ENCODE measurements at regions not wholly inside any gene's neighbourhood (a gene's known extent, or its start where the extent isn't known, plus 50 kb on each side); places are given as distances from the start of the nearest gene placed in this dataset.
A peak's percentile ranks its signal among the peaks of the same experiment; 100 is the strongest.
"Not testable (repeated sequence)": the region's sequence is repeated elsewhere in the genome, so short reads cannot be mapped to it uniquely, and the experiment has no call there.

DNA sequence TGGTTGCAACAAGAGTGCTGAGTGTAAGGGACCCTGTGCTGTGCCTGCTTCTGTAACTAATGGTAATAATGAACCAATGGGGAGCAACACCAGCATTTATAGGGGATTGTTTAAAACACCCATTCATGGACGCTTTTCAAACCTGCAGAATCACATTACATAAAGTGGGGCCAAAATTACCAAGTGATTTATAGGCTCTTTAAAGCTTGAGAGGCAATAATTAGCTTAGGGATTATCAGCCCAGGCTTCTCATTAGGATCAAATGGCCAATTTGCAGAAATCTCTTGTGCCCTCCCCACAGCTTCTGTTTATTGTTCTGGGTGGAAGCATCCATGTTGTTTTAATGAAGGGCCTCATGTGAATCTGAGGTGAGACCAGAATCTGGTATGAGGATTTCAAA is 125.5 kb downstream of the ZNF486 start:
- DNase-seq (ENCODE audit: low read depth): not testable (repeated sequence)

DNA sequence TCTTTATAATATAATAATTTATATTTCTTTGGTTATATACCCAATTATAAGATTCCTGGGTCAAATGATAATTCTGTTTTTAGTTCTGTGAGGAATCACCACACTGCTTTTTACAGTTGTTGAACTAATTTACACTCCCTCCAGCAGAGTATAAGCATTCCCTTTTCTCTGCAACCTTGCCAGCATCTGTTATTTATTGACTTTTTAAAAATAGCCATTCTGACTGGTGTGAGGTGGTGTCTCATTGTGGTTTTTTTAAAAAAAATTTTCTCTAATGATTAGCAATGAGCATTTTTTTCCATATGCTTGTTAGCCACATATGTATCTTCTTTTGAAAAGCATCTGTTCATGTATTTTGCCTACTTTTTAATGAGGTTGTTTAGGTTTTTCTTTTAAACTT is 122.2 kb downstream of the ZNF486 start:
- no peak for DNase-seq (ENCODE audit: low read depth)

DNA sequence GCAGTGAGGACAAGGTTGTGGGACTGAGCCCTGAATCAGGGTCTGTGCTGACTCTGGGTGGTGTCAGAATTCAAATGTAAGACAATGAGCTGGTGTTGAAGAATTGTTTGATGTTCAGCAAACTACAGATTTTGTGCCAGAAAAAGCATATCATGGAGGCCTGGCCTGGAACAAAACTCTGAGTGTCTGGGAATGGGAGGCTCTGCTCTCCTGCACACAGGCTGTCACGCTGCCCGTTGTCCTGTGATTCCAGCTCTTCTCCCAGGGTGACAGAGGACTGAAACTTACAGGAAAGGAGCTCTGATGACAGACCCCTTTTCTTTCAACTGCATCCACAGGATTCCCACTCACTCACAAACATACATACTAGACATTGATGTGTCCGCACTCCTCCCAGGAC is 120.1 kb downstream of the ZNF486 start:
- no peak for DNase-seq (ENCODE audit: low read depth)

DNA sequence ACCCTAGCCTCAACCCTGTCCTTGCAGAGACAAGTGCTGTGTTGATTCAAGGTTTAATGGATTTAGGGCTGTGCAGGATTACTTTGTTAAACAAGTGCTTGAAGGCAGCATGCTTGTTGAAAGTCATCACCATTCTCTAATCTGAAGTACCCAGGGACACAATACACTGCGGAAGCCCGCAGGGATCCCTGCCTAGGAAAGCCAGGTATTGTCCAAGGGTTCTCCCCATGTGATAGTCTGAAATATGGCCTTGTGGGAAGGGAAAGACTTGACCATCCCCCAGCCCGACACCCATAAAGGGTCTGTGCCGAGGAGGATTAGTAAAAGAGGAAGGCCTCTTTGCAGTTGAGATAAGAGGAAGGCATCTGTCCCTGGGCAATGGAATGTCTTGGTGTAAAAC is 118.9 kb downstream of the ZNF486 start:
- not testable (repeated sequence) for DNase-seq (ENCODE audit: low read depth)

DNA sequence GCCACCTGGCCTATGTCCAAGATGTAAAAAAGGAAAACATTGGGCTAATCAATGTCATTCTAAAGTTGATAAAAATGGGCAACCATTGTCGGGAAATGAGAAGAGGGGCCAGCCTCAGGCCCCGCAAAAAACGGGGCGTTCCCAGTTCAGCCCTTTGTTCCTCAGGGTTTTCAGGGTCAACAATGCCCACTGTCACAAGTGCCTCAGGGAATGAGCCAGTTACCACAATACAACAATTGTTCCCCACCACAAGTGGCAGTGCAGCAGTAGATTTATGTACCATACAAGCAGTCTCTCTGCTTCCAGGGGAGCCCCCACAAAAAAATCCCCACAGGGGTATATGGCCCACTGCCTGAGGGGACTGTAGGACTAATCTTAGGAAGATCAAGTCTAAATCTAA is 112.5 kb downstream of the ZNF486 start:
- DNase-seq (ENCODE audit: low read depth): no peak

DNA sequence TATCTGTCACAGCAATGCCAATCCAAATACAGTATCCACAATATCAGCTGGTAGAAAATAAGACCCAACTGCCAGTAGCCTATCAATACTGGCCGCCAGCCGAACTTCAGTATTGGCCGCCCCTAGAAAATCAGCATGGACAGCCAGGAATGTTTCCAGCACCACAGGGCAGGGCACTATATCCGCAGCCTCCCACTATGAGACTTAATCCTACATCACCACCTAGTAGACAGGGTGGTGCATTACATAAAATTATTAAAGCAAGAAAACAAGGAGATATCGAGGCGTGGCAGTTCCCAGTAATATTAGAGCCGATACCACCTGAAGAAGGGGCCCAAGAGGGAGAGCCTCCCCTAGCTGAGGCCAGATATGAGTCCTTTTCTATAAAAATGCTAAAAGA is 111.3 kb downstream of the ZNF486 start:
- DNase-seq (ENCODE audit: low read depth): no peak

DNA sequence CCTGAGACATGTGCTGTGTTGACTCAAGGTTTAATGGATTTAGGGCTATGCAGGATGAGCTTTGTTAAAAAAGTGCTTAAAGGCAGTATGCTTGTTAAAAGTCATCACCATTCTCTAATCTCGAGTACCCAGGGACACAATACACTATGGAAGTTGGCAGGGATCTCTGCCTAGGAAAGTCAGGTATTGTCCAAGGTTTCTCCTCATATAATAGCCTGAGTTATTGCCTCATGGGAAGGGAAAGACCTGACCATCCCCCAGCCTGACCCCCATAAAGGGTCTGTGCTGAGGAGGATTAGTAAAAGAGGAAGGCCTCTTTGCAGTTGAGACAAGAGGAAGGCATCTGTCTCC is 109.7 kb downstream of the ZNF486 start:
- not testable (repeated sequence) for DNase-seq (ENCODE audit: low read depth)

DNA sequence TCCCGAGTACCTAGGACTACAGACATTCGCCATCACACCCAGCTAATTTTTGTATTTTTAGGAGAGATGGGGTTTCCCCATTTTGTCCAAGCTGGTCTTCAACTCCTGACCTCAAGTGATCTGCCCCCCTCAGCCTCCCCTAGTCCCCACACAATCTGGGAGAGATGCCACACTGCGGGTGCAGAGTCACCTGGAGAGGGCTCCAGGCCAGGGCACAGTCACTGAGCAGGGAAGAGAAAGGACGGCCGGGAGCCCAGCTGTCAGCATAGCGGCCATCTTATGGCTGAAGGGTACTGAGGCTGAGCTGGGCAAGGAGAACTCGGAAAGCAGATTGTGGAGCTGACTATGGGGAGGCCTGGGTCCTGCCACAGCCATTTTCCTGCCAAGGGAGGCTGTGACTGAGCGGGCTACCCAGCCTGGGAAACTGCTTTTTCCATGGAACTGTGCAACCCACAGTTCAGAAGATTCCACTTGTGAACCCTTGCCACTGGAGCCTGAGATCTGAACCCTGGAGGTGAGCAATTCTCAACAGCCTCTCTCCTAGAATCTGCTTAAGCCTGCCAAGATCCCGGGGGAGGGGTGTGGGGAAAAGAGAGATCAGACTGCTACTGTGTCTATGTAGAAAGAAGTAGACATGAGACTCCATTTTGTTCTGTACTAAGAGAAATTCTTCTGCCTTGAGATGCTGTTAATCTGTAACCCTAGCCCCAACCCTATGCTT is 109.2 kb downstream of the ZNF486 start:
- no peak for DNase-seq (ENCODE audit: low read depth)

DNA sequence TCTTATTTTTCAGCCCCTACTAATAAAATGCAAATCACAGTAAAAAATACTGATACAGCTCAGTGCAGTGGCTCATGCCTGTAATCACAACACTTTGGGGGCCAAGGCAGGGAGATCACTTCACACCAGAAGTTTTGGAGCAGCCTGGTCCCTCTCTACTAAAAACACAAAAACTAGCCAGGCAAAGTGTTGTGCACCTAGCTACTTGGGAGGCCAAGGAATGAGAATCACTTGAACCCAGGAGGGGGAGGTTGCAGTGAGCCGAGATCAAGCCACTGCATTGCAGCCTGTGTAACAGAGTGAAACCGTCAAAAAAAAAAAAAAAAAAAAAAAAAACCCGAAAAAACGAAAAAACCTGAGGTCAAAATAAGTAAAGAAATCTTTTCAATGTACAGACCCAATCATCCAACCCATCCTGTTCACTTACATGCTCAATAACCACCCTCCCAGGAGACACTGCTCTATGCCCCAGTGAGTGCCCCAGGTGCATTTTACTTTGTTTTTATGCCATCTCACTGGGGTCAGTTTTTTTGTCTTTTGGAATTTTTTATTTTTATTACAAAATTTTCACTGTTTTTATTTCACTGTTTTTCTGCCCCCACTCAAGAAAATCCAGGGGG is 107.0 kb downstream of the ZNF486 start:
- no peak for DNase-seq (ENCODE audit: low read depth)

DNA sequence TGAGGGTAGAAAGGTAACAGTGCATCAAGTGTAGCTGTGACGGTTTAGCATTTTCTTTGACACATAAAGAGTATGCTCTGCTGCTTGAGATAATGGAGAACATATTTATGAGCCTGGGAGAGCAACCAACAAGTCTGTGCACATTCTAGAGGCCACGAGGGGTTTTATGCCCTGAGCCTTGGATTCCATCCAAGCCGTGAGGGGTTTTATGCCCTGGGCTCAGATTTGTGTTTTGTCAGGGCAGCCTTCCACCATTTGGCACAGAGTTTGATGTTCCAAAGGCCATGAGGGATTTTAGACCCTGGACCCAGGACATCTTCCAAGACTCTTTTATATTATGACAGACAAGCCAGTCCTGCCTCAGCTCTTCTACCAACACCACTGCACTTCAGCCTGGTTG is 106.4 kb downstream of the ZNF486 start:
- DNase-seq (ENCODE audit: low read depth): no peak

DNA sequence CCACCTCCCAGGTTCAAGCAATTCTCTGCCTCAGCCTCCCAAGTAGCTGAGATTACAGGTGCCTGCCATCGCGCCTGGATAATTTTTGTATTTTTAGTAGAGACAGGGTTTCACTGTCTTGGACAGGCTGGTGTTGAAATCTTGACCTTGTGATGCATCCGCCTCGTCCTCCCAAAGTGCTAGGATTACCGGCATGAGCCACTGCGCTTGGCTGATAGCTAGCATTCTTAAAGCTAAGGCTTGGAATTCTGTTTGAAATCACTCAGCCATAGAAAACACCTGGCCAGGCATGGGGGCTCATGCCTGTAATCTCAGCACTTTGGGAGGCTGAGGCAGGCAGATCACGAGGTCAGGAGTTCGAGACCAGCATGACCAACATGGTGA is 105.6 kb downstream of the ZNF486 start:
- DNase-seq (ENCODE audit: low read depth): not testable (repeated sequence)

DNA sequence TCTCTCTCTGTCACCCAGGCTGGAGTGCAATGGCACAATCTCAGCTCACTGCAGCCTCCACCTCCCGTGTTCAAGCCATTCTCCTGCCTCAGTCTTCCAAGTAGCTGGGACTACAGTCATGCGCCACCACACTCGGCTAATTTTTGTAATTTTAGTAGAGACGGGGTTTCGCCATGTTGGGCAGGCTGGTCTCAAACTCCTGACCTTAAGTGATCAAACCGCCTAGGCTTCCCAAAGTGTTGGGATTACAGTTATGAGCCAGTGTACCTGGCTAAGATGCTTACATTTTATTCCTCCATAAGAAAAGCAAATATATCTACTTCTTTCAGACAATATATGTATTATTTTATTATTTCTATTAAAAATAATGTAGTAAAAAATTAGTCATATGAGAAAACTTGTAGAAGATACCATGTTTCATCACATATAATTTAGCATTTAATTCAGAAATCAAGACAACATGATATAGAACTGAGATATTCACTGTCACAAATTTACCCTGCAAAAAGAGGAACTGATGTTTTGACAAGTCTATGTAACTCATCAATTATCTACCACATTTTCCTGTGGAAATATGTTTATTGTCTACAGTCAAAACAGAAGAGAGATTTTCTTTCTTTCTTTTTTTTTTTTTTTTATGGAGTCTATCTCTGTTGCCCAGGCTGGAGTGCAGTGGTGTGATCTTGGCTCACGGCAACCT is 105.1 kb downstream of the ZNF486 start:
- not testable (repeated sequence) for DNase-seq (ENCODE audit: low read depth)

DNA sequence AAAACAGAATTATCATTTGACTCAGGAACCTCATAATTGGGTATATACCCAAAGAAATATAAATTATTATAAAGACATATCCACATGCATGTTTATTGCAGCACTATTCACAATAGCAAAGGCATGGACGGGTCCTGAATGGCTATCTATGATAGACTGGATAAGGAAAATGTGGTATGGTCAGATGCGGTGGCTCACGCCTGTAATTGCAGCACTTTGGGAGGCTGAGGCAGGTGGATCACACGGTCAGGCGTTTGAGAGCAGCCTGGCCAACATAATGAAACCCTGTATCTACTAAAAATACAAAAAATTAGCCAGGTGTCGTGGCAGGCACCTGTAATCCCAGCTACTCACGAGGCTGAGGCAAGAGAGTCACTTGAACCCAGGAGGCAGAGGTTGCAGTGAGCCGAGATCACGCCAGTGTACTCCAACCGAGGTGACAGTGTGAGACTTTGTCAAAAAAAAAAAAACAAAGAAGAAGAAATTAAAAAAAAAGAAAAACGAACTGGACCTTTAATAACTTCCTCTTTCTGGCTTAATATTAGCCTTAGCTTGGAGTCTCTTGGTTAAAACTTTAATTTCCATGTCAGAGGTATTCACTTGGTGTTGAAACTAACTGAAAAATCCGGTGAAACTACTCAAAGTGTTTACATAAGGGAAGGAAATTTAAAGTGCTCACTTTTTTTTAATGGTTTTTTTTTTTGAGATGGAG is 104.4 kb downstream of the ZNF486 start:
- no peak for DNase-seq (ENCODE audit: low read depth)

DNA sequence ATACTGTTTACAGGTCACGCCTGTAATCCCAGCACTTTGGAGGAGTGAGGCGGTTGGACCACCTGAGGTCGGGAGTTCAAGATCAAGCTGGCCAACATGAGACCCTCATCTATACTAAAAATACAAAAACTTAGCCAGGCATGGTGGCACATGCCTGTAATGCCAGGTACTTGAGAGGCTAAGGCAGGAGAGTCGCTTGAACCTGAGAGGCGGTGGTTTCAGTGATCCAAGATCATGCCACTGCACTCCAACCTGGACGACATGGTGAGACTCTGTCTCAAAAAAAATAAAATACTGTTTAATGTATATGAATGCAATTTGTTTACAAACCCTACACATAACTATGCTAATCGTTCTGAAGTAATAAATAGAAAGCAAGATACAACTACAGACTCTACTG is 102.4 kb downstream of the ZNF486 start:
- DNase-seq (ENCODE audit: low read depth): no peak

DNA sequence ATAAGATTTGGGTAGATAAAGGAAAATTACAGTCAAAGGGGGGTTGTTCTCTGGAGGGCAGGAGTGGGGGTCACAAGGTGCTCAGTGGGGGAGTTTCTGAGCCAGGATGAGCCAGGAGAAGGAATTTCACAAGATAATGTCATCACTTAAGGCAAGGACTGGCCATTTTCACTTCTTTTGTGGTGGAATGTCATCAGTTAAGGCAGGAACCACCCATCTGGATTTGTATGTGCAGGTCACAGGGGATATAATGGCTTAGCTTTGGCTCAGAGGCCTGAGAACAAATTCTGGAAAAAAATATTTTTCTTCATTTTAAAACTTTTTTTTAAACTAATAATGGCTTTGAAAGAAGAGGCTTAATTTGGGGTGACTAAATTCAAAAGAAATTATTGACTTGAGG is 94.5 kb downstream of the ZNF486 start:
- DNase-seq (ENCODE audit: low read depth): not testable (repeated sequence)

DNA sequence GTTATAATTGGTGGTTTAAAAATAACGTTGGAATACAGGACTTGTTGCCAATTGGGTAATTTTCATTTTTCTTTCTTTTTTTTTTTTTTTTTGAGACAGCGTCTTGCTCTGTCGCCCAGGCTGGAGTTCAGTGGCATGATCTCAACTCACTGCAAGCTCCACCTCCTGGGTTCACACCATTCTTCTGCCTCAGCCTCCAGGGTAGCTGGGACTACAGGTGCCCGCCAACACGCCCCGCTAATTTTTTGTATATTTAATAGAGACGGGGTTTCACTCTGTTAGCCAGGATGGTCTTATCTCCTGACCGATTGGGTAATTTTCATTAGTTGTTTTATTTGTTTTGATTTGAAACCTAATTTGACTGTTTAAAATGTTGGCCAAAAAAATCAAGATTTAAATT is 93.7 kb downstream of the ZNF486 start:
- not testable (repeated sequence) for DNase-seq (ENCODE audit: low read depth)

DNA sequence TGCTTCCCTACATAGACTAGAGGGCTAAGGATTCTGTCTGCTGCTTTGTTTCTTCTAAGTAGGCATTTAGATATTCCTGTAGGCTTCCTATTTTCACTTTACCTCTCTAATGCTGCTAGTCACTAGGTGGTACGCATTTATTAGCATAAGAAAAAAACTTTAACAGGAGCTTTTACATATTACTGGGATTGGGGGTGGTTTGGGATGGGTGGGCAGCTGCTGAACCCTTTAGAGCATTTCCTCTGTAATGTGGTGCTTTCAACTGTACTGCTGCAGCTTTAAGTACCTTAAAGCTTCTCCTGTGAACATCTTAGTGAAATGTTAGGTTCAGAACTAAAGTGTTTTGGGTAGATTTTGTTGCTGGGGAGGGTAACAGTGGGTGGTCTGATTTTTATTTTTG is 92.6 kb downstream of the ZNF486 start:
- DNase-seq (ENCODE audit: low read depth): no peak

DNA sequence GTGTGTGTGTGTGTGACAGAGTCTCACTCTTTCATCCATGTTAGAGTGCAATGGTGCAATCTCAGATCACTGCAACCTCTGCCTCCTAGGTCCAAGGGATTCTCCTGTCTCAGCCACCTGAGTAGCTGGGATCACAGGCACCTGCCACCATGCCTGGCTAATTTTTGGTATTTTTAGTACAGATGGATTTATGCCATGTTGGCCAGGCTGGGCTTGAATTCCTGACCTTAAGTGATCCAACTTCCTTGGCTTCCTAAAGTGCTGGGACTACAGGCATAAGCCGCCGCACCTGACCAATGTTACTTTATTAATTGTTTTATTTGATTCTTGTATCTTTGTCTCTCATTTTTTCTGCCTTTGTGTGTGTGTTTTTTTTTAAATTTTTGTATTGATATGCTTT is 89.6 kb downstream of the ZNF486 start:
- no peak for DNase-seq (ENCODE audit: low read depth)

DNA sequence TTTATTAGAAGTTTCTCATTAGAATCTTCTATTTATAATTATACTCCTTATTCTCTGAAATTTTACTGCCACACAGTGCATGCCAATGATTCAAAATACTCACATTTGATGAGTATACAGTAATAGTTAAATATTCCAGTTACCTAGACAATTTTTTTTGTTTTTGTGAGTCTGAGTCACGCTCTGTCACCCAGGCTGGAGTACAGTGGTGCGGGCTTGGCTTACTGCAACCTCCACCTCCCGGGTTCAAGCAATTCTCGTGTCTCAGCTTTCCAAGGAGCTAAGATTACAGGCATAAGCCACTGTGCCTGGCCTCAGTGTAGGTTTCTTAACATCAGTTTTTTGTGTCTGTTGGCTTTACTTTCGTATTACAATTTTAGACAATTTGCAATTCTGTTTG is 87.1 kb downstream of the ZNF486 start:
- DNase-seq (ENCODE audit: low read depth): peak; percentile 1

DNA sequence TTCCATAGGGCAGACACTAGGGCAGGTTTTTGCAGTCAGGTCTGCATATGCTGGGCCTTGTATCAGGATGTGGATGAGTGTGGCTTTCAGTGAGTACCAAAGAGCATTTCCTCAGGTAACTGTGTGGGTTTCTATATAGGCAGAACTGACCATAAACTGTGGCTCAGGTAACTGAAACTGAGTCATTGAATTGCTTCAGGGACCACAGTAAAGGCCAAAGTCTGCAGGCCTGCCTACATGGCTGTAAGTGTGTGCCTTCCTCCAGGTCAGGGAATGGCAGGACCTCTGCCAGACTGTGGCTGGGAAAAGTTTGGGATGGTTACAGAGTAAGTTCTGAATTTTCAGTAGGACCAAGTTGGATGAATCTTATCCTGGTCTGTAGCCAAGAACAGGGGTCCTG is 85.6 kb downstream of the ZNF486 start:
- DNase-seq (ENCODE audit: low read depth): no peak

DNA sequence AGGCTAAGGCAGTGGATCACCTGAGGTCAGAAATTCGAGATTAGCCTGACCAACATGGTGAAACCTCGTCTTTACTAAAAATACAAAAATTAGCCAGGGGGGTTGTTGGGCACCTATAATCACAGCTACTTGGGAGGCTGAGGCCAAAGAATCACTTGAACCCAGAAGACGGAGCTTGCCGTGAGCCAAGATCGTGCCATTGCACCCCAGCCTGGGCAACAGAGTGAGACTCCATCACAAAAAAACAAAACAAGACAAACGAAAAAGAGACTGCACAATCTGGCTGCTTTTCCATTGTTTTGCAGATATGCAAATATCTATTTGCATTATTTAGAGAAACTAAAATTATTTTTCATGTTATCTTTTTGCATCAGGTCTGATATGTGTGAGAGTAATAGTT is 83.6 kb downstream of the ZNF486 start:
- no peak for DNase-seq (ENCODE audit: low read depth)

DNA sequence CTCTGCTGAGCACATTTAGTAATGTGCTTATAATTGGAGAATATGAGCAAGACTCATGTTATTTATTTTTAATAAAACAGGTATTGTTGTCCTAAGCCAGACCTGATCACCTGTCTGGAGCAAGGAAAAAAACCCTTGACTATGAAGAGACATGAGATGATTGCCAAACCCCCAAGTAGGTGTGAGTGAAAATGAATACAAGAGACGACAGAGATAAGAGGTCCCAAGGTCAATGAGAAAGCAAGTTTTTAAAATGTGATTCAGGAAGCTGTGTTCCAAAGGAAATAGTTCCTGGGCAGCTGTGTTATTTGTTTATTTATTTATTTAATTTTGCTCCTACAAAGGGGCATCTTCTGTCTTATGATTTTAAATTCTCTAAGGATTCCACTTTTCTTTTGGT is 83.1 kb downstream of the ZNF486 start:
- DNase-seq (ENCODE audit: low read depth): no peak

All from LHCN-M2 (cell line).